Muscle of leg (tissue), 3 donors: ENCODE measurements at regions not wholly inside any gene's neighbourhood (a gene's known extent, or its start where the extent isn't known, plus 50 kb on each side); places are given as distances from the start of the nearest gene placed in this dataset.

Source experiments
- DNase-seq: peaks from one replicate; pipeline ENCODE4 v3.0.0; 2013
- H3K27ac ChIP-seq: one replicate; pipeline ENCODE4 v1.5.1; 2013; ENCODE audit warnings: mild to moderate bottlenecking, low read length, control low read depth
- H3K27me3 ChIP-seq: one replicate; pipeline ENCODE4 v1.6.1; 2013; ENCODE audit warnings: low read length; ENCODE audit not compliant: control insufficient read depth, insufficient read depth
- H3K36me3 ChIP-seq: one replicate; pipeline ENCODE4 v1.6.1; 2013; ENCODE audit warnings: low read length; ENCODE audit not compliant: control insufficient read depth, insufficient read depth
- H3K4me1 ChIP-seq: one replicate; pipeline ENCODE4 v1.6.1; 2013; ENCODE audit warnings: low read length; ENCODE audit not compliant: control insufficient read depth, insufficient read depth
- H3K4me3 ChIP-seq: one replicate; pipeline ENCODE4 v1.5.1; 2013; ENCODE audit warnings: low read length, control low read depth
- H3K9me3 ChIP-seq: replicated peaks from 2 replicates; pipeline ENCODE4 v1.6.1; 2013; ENCODE audit warnings: low read depth, low read length; ENCODE audit not compliant: control insufficient read depth
- WGBS: methylation state at CpG from one replicate; pipeline ENCODE4 v1.1.5; 2013; ENCODE audit warnings: missing lambda C conversion rate; ENCODE audit not compliant: insufficient coverage; 5-methylcytosine and 5-hydroxymethylcytosine counted together

- H3K9me3 ChIP-seq: no peaks in the 10 kb centered on the region
- H3K27ac ChIP-seq: no peak overlapping the region
- no peaks in the 10 kb centered on the region for H3K27me3 ChIP-seq
- no peaks in the 10 kb centered on the region for H3K36me3 ChIP-seq
- H3K4me3 ChIP-seq: no peak overlapping the region
- 29% methylated on average over 4 of the region's 12 CpGs for WGBS
- peak; percentile 76 for DNase-seq
- no peaks in the 10 kb centered on the region for H3K4me1 ChIP-seq
Observed at GRCh38 chr21:34311561-34312330, 52.1 kb upstream of the KCNE2 start.

- 60% methylated on average over 1 of the region's 1 CpG for WGBS
- Histone ChIP-seq H3K9me3 (no peaks in the 10 kb centered on the region), H3K27me3 (no peaks in the 10 kb centered on the region), H3K36me3 (no peaks in the 10 kb centered on the region), H3K27ac (no peak overlapping the region), H3K4me1 (no peaks in the 10 kb centered on the region), H3K4me3 (no peak overlapping the region)
- DNase-seq: no peak
Observed at GRCh38 chr21:34313116-34313515, 50.7 kb upstream of the KCNE2 start.
